Suprapubic skin (tissue), 4 donors: ENCODE measurements at regions not wholly inside any gene's neighbourhood (a gene's known extent, or its start where the extent isn't known, plus 50 kb on each side); places are given as distances from the start of the nearest gene placed in this dataset.

ENCODE experiments used
- CTCF ChIP-seq, 2 donors: fragments of 200-600 bp in 1 of 2; fragments of 450-650 bp in 1 of 2; sonication (generic) in 1 of 2; IDR thresholded peaks; one replicate each; pipeline ENCODE4 v1.5.1; 2016 to 2019; ENCODE audit warnings: antibody characterized with exemption in 2 of 2, mild to moderate bottlenecking in 1 of 2, moderate library complexity in 1 of 2
- EP300 ChIP-seq: sonication (generic); formaldehyde crosslinking; IDR thresholded peaks from one replicate; pipeline ENCODE4 v1.6.1; 2017; ENCODE audit warnings: antibody characterized with exemption
- POLR2A ChIP-seq, 2 donors: fragments of 450-650 bp; IDR thresholded peaks; one replicate each; pipeline ENCODE4 v1.6.1; 2017; ENCODE audit warnings: antibody characterized with exemption in 2 of 2, mild to moderate bottlenecking in 2 of 2, moderate library complexity in 2 of 2
- POLR2AphosphoS5 ChIP-seq, 3 donors: sonication (generic); formaldehyde crosslinking; IDR thresholded peaks; one replicate each; pipeline ENCODE4 v1.6.1; 2017; ENCODE audit warnings: antibody characterized with exemption in 3 of 3

DNA sequence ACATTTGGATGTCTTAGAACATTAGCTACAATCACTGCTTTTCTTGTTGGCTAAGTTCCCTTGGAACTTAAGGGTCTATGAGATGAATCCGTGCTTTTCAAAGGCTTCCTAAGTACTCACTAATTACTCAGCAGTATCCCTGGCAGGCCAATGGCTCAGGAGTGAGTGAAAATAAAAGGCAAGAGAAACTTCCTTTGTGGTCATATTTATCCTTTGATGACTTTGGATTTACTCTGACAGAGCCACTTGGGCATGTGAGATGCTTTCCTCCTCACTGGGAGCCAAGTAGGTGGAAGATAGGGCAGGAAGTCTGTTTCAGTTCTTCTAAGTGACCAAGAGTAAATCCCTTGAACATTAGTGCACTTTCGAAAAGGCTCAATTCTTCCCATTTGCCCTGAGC lies 224.3 kb upstream of the FOXA2 start:
- TF ChIP-seq CTCF (IDR thresholded peaks at IDR 0.05) = no peak
- no peak for TF ChIP-seq POLR2A (IDR thresholded peaks at IDR 0.05)
- no peak for TF ChIP-seq POLR2AphosphoS5 (IDR thresholded peaks at IDR 0.05)
- no peak for TF ChIP-seq EP300
